A549 (cell line): ENCODE measurements at regions not wholly inside any gene's neighbourhood (a gene's known extent, or its start where the extent isn't known, plus 50 kb on each side); places are given as distances from the start of the nearest gene placed in this dataset.

Experiments
- ATAC-seq, 2 experiments: fragments of 200-7000 bp in 1 of 2; fragments of >200 bp in 1 of 2; cut with Nextera tagmentation in 1 of 2; cut with Tn5 transposase in 1 of 2; 3 replicates each; pipeline versions ENCODE4 v1.8.0 to v1.9.1; 2018 to 2020; ENCODE audit warnings: mild to moderate bottlenecking in 1 of 2, moderate library complexity in 1 of 2
- CTCF ChIA-PET: fragments of 300-600 bp; sonication (Branson Sonifier 250); formaldehyde crosslinking; extraction: SDS; loops from one replicate; lab custom pipeline; 2021; ENCODE audit warnings: antibody characterized with exemption, inconsistent platforms; lab: Yijun Ruan, JAX
- POLR2A ChIA-PET: fragments of 350-600 bp; formaldehyde crosslinking; extraction: SDS; loops from one replicate; lab custom pipeline; 2021; ENCODE audit warnings: antibody characterized with exemption, inconsistent platforms; lab: Yijun Ruan, JAX
- DNase-seq, 2 experiments: peaks; one replicate each; pipeline versions ENCODE4 v3.0.0 to v3.0.0-alpha.2; 2011 to 2016; ENCODE audit warnings: low read depth in 1 of 2, low spot score in 1 of 2
- FAIRE-seq: peaks from 2 replicates; lab custom pipeline; 2011; peaks lifted over from hg19 to GRCh38; lab: Jason Lieb, UNC
- H3K27ac ChIP-seq, 2 experiments: fragments of >200 bp; sonication (Bioruptor Twin); formaldehyde crosslinking; 3 replicates each; pipeline ENCODE4 v1.5.1; 2016 to 2017
- H3K4me1 ChIP-seq: fragments of >200 bp; sonication (Bioruptor Twin); formaldehyde crosslinking; 3 replicates; pipeline ENCODE4 v1.6.1; 2016
- H3K4me2 ChIP-seq: fragments of >200 bp; sonication (Bioruptor Twin); formaldehyde crosslinking; 3 replicates; pipeline ENCODE4 v1.6.1; 2016
- H3K4me3 ChIP-seq: fragments of >200 bp; sonication (Bioruptor Twin); formaldehyde crosslinking; 3 replicates; pipeline ENCODE4 v1.5.1; 2016
- H3K9me3 ChIP-seq: fragments of >200 bp; sonication (Bioruptor Twin); formaldehyde crosslinking; 3 replicates; pipeline ENCODE4 v1.6.1; 2016
- CTCF ChIP-seq: fragments of >200 bp; sonication (Bioruptor Twin); formaldehyde crosslinking; IDR thresholded peaks from 3 replicates; pipeline ENCODE4 v1.5.1; 2016
- GATA3 ChIP-seq: IDR thresholded peaks from 2 replicates; pipeline ENCODE4 v1.6.1; 2012; ENCODE audit warnings: borderline replicate concordance
- JUNB ChIP-seq: fragments of >200 bp; sonication (Bioruptor Twin); formaldehyde crosslinking; IDR thresholded peaks from 2 replicates; pipeline ENCODE4 v1.6.1; 2016
- KDM1A ChIP-seq: fragments of 200-600 bp; sonication (generic); IDR thresholded peaks from 2 replicates; pipeline ENCODE4 v1.6.1; 2016; ENCODE audit warnings: low read depth, mild to moderate bottlenecking
- MAFK ChIP-seq: fragments of 450-650 bp; IDR thresholded peaks from 2 replicates; pipeline ENCODE4 v1.6.1; 2014; ENCODE audit not compliant: partially characterized antibody
- MAZ ChIP-seq: fragments of 150-350 bp; IDR thresholded peaks from 2 replicates; pipeline ENCODE4 v1.6.1; 2014; ENCODE audit warnings: antibody characterized with exemption, low read depth, low read length, borderline replicate concordance
- PHF8 ChIP-seq: fragments of 200-600 bp; sonication (generic); IDR thresholded peaks from 2 replicates; pipeline ENCODE4 v1.6.1; 2016; ENCODE audit warnings: low read depth, mild to moderate bottlenecking, antibody characterized with exemption, moderate library complexity, borderline replicate concordance
- RAD21 ChIP-seq, 2 experiments: fragments of >200 bp in 1 of 2; sonication (Bioruptor Twin) in 1 of 2; formaldehyde crosslinking in 1 of 2; IDR thresholded peaks in 1 of 2; conservative IDR thresholded peaks in 1 of 2; 2 replicates in 1 of 2; 3 replicates in 1 of 2; pipeline ENCODE4 v1.6.1; 2012 to 2018; ENCODE audit warnings: inconsistent platforms in 1 of 2
- RARB ChIP-seq: fragments of 250-450 bp; sonication (Bioruptor Pico); IDR thresholded peaks from 2 replicates; pipeline ENCODE4 v1.8.0; 2021; ENCODE audit warnings: mild to moderate bottlenecking, moderate library complexity
- RCOR1 ChIP-seq: fragments of 150-350 bp; IDR thresholded peaks from 2 replicates; pipeline ENCODE4 v1.6.1; 2014; ENCODE audit warnings: antibody characterized with exemption, low read length, low read depth
- REST ChIP-seq: fragments of 200-600 bp; sonication (generic); IDR thresholded peaks from 2 replicates; pipeline ENCODE4 v1.6.1; 2016; ENCODE audit warnings: antibody characterized with exemption, mild to moderate bottlenecking, moderate library complexity
- SMC3 ChIP-seq: fragments of >200 bp; sonication (Bioruptor Twin); formaldehyde crosslinking; IDR thresholded peaks from 3 replicates; pipeline ENCODE4 v1.6.1; 2018; ENCODE audit warnings: inconsistent platforms
- TFCP2L1 ChIP-seq: fragments of 250-450 bp; sonication (Bioruptor Pico); IDR thresholded peaks from 2 replicates; pipeline ENCODE4 v1.5.0; 2021; ENCODE audit warnings: mild to moderate bottlenecking
- TP53 ChIP-seq: fragments of 250-450 bp; sonication (Bioruptor Pico); IDR thresholded peaks from 2 replicates; pipeline ENCODE4 v1.5.0; 2021; ENCODE audit warnings: mild to moderate bottlenecking, moderate library complexity
- ZFP36 ChIP-seq: fragments of 450-650 bp; IDR thresholded peaks from 2 replicates; pipeline ENCODE4 v1.6.1; 2014; ENCODE audit warnings: borderline replicate concordance; ENCODE audit not compliant: partially characterized antibody
- ZSCAN20 ChIP-seq: fragments of 250-450 bp; sonication (Bioruptor Pico); IDR thresholded peaks from 2 replicates; pipeline ENCODE4 v1.8.0; 2022; ENCODE audit warnings: mild to moderate bottlenecking, moderate library complexity
- WGBS: methylation state at CpG from one replicate; pipeline ENCODE4 v1.1.6; 2017; ENCODE audit errors: missing lambda C conversion rate; 5-methylcytosine and 5-hydroxymethylcytosine counted together
- TF ChIP-seq, protein P1 (sequence below): IDR thresholded peaks from 2 replicates; pipeline ENCODE4 v1.6.1; 2012; ENCODE audit warnings: low read depth, borderline replicate concordance
- TF ChIP-seq, protein P2 (sequence below): fragments of >200 bp; sonication (Bioruptor Twin); formaldehyde crosslinking; IDR thresholded peaks from 2 replicates; pipeline ENCODE4 v1.6.1; 2016
- TF ChIP-seq, protein P3 (sequence below): IDR thresholded peaks from 2 replicates; pipeline ENCODE4 v1.6.1; 2012
- TF ChIP-seq, protein P4 (sequence below): fragments of 250-450 bp; sonication (Bioruptor Pico); IDR thresholded peaks from 2 replicates; pipeline ENCODE4 v1.5.0; 2021; ENCODE audit warnings: mild to moderate bottlenecking, moderate library complexity, borderline replicate concordance

GRCh38 chr6:151675746-151676459, 131.6 kb upstream of the ESR1 start:
- 0 out of 3 replicates have a peak, but pooled peaks cover 3% of the 10 kb centered on the region for H3K4me1 ChIP-seq
- no peak overlapping the region for H3K27ac ChIP-seq
- peak; percentile 78 to 83; a peak in 5 of 6 replicates for ATAC-seq
- peak; percentile 46 to 56 for DNase-seq
- CTCF ChIA-PET: interaction anchor here (1.2 to 1.8 kb wide), 6 partner anchors 28 to 593 kb away, joined by 3 to 5 read pairs (median 4); no protein-coding TSS in a partner anchor
- H3K9me3 ChIP-seq: no peaks in the 10 kb centered on the region
- FAIRE-seq: no peak
- no peak overlapping the region for H3K4me3 ChIP-seq
- TF ChIP-seq REST (no peak), RARB (CRISPR knock-in tag) (no peak), RCOR1 (no peak), MAFK (no peak), ZSCAN20 (CRISPR knock-in tag) (no peak), TFCP2L1 (CRISPR knock-in tag) (no peak), GATA3 (no peak), PHF8 (no peak), JUNB (no peak), ZFP36 (no peak), MAZ (no peak), SMC3 (peak; percentile 49; the same call in 1 of the 3 replicates), KDM1A (no peak), CTCF (peak; percentile 57), TP53 (CRISPR knock-in tag) (no peak), RAD21 (conservative IDR thresholded peaks at IDR 0.05 in 1 of 2, IDR thresholded peaks at IDR 0.05 in 1 of 2) (peak; percentile 70 to 71)
- TF ChIP-seq, protein P1, sequence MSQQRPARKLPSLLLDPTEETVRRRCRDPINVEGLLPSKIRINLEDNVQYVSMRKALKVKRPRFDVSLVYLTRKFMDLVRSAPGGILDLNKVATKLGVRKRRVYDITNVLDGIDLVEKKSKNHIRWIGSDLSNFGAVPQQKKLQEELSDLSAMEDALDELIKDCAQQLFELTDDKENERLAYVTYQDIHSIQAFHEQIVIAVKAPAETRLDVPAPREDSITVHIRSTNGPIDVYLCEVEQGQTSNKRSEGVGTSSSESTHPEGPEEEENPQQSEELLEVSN: no peak
- TF ChIP-seq, protein P2, sequence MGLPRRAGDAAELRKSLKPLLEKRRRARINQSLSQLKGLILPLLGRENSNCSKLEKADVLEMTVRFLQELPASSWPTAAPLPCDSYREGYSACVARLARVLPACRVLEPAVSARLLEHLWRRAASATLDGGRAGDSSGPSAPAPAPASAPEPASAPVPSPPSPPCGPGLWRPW: no peak
- TF ChIP-seq, protein P3, sequence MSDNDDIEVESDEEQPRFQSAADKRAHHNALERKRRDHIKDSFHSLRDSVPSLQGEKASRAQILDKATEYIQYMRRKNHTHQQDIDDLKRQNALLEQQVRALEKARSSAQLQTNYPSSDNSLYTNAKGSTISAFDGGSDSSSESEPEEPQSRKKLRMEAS: no peak
- TF ChIP-seq, protein P4, sequence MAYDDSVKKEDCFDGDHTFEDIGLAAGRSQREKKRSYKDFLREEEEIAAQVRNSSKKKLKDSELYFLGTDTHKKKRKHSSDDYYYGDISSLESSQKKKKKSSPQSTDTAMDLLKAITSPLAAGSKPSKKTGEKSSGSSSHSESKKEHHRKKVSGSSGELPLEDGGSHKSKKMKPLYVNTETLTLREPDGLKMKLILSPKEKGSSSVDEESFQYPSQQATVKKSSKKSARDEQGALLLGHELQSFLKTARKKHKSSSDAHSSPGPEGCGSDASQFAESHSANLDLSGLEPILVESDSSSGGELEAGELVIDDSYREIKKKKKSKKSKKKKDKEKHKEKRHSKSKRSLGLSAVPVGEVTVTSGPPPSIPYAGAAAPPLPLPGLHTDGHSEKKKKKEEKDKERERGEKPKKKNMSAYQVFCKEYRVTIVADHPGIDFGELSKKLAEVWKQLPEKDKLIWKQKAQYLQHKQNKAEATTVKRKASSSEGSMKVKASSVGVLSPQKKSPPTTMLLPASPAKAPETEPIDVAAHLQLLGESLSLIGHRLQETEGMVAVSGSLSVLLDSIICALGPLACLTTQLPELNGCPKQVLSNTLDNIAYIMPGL (CRISPR knock-in tag): no peak
- 8% methylated on average over 8 of the region's 8 CpGs for WGBS
- POLR2A ChIA-PET: no interaction called here
- peak overlapping the region; percentile 51; the same call in 2 of the 3 replicates for H3K4me2 ChIP-seq
